ENCODE measurements at regions not wholly inside any gene's neighbourhood (a gene's known extent, or its start where the extent isn't known, plus 50 kb on each side); places are given as distances from the start of the nearest gene placed in this dataset.
"Not testable (repeated sequence)": the region's sequence is repeated elsewhere in the genome, so short reads cannot be mapped to it uniquely, and the experiment has no call there.

DNA sequence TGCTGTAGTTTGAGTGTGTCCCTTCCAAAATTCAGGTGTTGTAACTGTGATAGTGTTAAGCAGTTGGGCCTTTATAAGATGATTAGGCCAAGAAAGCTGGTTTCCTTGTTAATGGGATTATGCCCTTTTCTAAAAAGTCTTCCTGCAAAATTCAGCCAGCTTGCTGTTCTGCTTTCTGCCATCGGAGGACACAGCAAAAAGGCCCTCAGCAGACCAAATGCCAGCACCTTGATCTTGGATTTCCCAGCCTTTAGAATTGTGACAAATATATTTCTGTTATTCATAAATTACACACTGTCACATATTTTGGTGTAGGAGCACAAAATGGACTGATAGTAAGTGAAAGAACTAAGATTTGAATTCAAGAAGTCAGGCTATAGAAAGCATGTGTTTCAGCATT is 203.2 kb downstream of the IZUMO3 start:
- DNase-seq (ENCODE audit: low spot score): no peak

DNA sequence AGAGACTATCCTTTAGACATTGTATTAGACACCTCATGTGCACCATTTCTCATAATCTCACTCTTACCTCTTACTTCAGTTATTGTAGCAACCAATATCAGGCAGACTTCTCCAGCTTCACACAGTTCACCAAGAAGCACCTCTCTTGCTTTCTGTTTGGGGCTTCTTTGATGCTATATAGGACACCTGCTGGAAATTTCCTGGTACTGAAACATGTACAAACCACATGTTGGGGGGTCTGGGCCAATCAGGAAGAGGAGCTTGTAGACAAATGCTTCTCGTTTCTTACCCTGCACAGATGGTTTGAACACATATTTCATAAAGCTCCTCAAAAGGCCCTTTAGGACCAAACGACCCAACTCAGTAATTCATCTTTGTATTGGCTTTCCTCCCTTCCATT is 212.1 kb downstream of the IZUMO3 start:
- DNase-seq (ENCODE audit: low spot score): no peak

GRCh38 chr9:24298912-24299311 is 246.8 kb downstream of the IZUMO3 start:
- DNase-seq (ENCODE audit: low spot score): no peak

DNA sequence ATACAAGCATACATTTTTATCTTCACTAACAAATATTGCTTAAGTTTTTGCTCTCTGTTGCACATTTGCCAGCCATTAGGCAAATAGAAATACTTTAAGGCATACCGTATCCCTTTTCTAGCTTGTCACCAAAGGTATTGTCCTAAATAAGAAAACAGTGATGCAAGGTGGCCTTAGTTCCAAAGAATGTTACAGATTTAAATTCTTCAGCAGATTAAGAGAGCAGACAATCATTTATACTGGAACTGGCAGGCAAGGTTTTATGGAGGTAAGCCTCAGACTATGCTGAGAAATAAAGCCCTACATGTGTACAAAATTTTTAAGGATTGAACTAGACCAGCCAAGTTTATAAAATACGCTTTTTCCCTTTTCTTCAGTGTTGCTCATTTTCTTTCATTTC is 247.8 kb downstream of the IZUMO3 start:
- DNase-seq (ENCODE audit: low spot score): no peak

- DNase-seq (ENCODE audit: low spot score): no peak
These were observed 249.6 kb downstream of the IZUMO3 start for GRCh38 chr9:24296124-24296523.

DNA sequence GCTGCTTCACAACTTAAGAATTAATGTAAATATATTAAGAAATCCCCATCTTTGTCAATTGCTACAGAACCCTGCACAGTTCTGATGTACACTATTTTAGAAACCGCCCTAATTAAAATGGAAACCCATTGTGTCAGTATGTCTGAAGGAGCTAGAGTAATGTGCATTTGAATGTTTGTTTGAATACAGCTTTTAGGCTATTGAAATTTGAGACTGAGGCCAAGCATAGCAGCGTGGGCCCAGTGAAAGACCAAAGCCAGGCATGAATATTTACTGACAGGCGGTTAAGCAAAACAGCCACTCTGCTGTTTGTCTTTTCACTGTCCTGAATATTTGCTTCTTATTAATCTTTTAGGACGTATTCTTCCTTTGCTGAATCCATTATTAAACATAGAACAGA is 252.3 kb downstream of the IZUMO3 start:
- no peak for DNase-seq (ENCODE audit: low spot score)

DNA sequence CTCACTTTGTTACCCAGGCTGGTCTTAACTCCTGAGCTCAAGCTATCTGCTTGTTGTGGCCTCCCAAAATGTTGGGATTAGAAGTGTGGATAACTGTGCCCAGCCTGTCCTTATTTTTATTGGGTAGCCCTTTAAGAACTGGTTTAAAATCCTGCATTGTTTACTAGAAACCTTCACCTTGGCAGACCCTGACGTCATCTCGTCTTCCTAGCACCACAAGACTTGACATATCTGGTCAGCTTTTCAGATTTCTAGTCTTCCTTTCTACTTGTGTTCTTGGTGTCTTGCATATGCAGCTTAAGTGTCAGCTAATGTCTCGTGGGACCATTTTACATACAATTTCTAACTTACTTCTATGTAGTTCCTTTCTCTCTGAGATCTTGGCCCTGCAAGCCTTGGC is 258.9 kb downstream of the IZUMO3 start:
- no peak for DNase-seq (ENCODE audit: low spot score)

GRCh38 chr9:24258626-24259025 is 287.1 kb downstream of the IZUMO3 start:
- no peak for DNase-seq (ENCODE audit: low spot score)

GRCh38 chr9:24257726-24258125 is 288.0 kb downstream of the IZUMO3 start:
- no peak for DNase-seq (ENCODE audit: low spot score)

- DNase-seq (ENCODE audit: low spot score): no peak
These were observed 299.7 kb downstream of the IZUMO3 start for GRCh38 chr9:24245988-24246387.

- DNase-seq (ENCODE audit: low spot score): no peak
These were observed 303.1 kb downstream of the IZUMO3 start for GRCh38 chr9:24242576-24242975.

GRCh38 chr9:24218656-24219055 is 327.0 kb downstream of the IZUMO3 start:
- DNase-seq (ENCODE audit: low spot score): no peak

GRCh38 chr9:24210641-24211040 is 335.1 kb downstream of the IZUMO3 start:
- no peak for DNase-seq (ENCODE audit: low spot score)

DNA sequence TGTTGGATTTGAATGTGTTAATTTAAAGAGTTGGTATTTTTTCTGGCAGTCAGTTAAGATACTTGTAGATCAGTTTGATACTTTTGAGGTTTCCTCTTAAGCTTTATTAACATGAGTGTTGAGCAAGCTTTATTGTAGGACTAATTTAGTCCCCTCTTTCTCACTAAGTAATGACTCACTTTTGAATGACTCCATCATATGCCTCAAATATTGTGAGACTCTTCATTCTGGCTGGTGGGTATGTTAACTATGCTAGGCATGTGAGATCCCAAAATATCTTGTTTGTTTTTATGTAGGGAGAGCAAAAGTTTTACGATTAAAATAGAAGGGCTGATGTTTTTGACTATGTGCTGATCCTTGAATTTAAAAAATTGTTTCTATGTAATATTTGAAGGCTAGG is 355.7 kb downstream of the IZUMO3 start:
- no peak for DNase-seq (ENCODE audit: low spot score)

- not testable (repeated sequence) for DNase-seq (ENCODE audit: low spot score)
These were observed 354.5 kb upstream of the ELAVL2 start for GRCh38 chr9:24180572-24180971.

DNA sequence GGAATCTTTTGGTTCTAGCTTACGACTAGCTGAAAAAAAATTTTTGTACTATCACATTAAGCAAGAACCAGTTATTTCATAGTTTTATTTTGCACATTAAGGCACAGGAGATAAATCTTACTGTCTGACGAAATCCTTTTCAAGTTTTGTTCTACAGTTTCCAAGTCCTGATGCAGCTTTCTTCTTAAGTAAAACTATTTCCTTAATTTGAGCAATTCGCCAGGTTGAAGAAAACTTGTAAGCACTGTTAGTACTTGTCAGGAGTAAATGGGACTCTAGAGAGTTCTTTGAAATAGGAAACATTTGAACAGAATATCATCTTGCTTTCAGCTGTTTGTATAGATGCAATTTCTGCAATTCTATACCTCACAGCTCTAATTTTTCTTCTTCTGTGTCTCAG is 318.8 kb upstream of the ELAVL2 start:
- DNase-seq (ENCODE audit: low spot score): no peak

- DNase-seq (ENCODE audit: low spot score): not testable (repeated sequence)
These were observed 309.0 kb upstream of the ELAVL2 start for GRCh38 chr9:24135072-24135471.

DNA sequence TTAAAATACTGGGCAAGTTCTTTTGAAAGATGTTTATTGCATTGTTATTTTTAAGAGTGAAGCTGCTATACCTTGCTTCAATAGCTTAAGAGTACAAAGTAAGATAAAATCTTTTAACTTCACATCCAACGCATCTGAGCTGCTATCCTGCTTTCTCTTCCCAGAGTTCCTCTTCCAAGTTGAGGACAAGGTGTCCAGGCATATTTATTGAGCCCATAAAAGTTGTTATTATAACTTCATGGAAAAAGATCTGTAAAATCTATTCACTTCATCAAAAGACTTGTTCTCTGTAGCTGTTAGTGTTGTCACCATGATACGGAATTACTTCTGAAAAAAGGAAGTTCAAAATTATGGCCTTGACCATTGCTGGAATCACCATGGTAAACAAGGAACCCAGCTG is 306.2 kb upstream of the ELAVL2 start:
- no peak for DNase-seq (ENCODE audit: low spot score)

DNA sequence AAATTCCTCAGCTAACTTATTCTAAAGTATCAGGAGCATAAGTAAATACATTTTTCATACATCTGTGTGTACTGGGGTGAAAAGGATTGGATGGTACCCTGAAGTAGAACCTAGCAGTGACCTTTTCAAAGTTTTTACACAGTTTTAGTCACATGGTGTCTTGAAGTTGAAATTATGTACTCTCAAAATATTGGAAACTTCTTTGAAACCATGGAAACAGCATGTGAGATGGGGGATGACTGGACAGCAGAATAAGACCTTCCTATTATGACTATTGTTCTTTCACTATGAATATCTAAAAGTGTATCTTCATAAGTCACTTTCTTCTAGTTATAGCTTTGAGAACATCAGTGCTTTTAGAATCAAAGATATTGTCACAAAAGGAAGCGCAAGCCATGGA is 301.5 kb upstream of the ELAVL2 start:
- DNase-seq (ENCODE audit: low spot score): no peak

- no peak for DNase-seq (ENCODE audit: low spot score)
These were observed 292.1 kb upstream of the ELAVL2 start for GRCh38 chr9:24118190-24118589.

DNA sequence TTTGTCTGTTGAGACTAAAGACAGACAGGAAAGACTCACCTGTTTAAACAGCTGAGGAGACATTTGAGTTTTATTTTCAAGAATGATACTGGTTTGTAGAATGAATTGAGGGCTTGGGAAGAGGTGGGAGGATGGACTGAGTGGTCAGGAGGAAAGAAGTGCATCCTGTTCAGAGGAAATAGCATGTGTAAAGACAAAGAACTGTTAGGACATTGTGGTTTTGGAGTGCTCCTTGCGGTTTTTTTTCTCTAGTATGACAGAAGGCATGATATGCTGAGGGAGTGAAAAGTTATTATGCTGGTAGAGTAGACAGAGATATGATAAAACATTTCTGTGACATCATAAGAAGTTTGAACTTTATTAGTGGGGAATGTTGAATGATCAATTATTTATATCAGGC is 270.7 kb upstream of the ELAVL2 start:
- DNase-seq (ENCODE audit: low spot score): no peak

DNA sequence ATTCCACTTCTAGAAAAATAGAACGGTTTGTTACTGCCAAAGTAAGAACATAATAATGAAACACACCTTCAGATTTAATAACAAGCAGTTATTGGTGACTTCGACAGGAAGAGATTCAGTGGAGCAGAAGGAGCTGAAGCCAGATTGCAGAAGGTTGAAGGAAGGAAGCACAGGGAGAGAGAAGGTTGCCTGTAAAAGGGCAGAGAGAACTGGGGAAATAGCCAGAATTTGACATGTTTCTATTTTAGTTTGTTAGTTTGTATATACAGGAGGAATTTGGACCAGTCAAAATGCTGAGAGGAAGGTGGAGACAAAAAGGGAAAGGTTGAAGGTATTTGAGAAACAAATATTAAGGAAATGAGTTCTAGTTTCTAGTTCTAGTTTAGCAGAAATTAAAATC is 269.2 kb upstream of the ELAVL2 start:
- DNase-seq (ENCODE audit: low spot score): no peak

GRCh38 chr9:24090566-24090965 is 264.5 kb upstream of the ELAVL2 start:
- DNase-seq (ENCODE audit: low spot score): no peak

GRCh38 chr9:24073666-24074065 is 247.6 kb upstream of the ELAVL2 start:
- no peak for DNase-seq (ENCODE audit: low spot score)

DNA sequence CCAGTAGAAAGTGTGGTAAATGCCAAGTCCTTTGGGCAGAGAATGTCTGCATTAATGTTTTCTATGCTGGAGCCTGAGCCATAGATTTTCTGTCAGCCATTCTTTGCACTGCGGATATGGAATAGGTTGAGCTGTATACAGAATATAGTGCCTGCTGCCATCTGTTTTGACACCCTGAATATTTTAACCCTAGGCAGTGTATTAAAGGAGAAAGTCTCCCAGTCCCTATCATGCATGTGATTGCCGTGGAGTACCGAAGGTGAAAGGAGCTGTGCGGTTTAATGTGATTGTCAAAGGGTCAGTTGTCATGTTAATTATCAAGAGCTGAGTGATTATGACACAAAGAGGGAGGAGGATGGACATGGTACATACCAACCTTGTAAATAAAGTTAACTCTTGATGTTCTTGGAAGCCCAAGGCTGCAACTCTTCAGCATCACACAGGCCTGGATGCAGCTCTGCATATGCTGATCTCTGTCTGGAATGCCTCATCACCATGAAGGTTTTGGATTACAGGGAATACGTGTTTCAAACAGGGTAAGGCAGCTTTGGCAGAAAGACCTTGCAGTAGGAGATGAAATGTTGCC is 247.1 kb upstream of the ELAVL2 start:
- no peak for DNase-seq (ENCODE audit: low spot score)

All from ecto neural progenitor cell (in vitro differentiated cells).